GM21526 (cell line): ENCODE measurements at regions not wholly inside any gene's neighbourhood (a gene's known extent, or its start where the extent isn't known, plus 50 kb on each side); places are given as distances from the start of the nearest gene placed in this dataset.
"Not testable (repeated sequence)": the region's sequence is repeated elsewhere in the genome, so short reads cannot be mapped to it uniquely, and the experiment has no call there.

Source experiments
- ATAC-seq: cut with Tn5 transposase; IDR thresholded peaks from one replicate; pipeline ENCODE4 v1.9.1; 2021; ENCODE audit warnings: moderate library complexity; ENCODE audit not compliant: unreplicated experiment, low FRiP score

- no peak for ATAC-seq
These were observed 137.7 kb downstream of the AHR start for GRCh38 chr7:17436126-17436525.

GRCh38 chr7:17437586-17437985 is 139.1 kb downstream of the AHR start:
- no peak for ATAC-seq

GRCh38 chr7:17440025-17440784 is 141.8 kb downstream of the AHR start:
- ATAC-seq: not testable (repeated sequence)

- ATAC-seq: no peak
These were observed 142.4 kb downstream of the AHR start for GRCh38 chr7:17440831-17441230.

- ATAC-seq: no peak
These were observed 143.1 kb downstream of the AHR start for GRCh38 chr7:17441557-17441956.

GRCh38 chr7:17444151-17444550 is 145.7 kb downstream of the AHR start:
- ATAC-seq: no peak

- ATAC-seq: no peak
These were observed 146.2 kb downstream of the AHR start for GRCh38 chr7:17444673-17445072.

- ATAC-seq: no peak
These were observed 147.9 kb downstream of the AHR start for GRCh38 chr7:17446340-17446739.

- no peak for ATAC-seq
These were observed 149.5 kb downstream of the AHR start for GRCh38 chr7:17447728-17448478.

- no peak for ATAC-seq
These were observed 150.3 kb downstream of the AHR start for GRCh38 chr7:17448479-17449423.

- ATAC-seq: no peak
These were observed 158.1 kb downstream of the AHR start for GRCh38 chr7:17456541-17456940.

- no peak for ATAC-seq
These were observed 161.5 kb downstream of the AHR start for GRCh38 chr7:17460001-17460400.

GRCh38 chr7:17460665-17461064 is 162.2 kb downstream of the AHR start:
- ATAC-seq: no peak

- ATAC-seq: no peak
These were observed 163.7 kb downstream of the AHR start for GRCh38 chr7:17462131-17462631.

GRCh38 chr7:17463511-17464085 is 165.1 kb downstream of the AHR start:
- ATAC-seq: no peak

- no peak for ATAC-seq
These were observed 167.8 kb downstream of the AHR start for GRCh38 chr7:17466216-17466615.

- no peak for ATAC-seq
These were observed 169.0 kb downstream of the AHR start for GRCh38 chr7:17467386-17467945.

GRCh38 chr7:17471325-17471724 is 172.9 kb downstream of the AHR start:
- ATAC-seq: no peak

GRCh38 chr7:17472518-17472917 is 174.1 kb downstream of the AHR start:
- no peak for ATAC-seq

GRCh38 chr7:17472939-17473338 is 174.5 kb downstream of the AHR start:
- no peak for ATAC-seq
